NCI-H2196 (cell line): ENCODE measurements at regions not wholly inside any gene's neighbourhood (a gene's known extent, or its start where the extent isn't known, plus 50 kb on each side); places are given as distances from the start of the nearest gene placed in this dataset.
"Not testable (repeated sequence)": the region's sequence is repeated elsewhere in the genome, so short reads cannot be mapped to it uniquely, and the experiment has no call there.

Experiments used
- DNase-seq: peaks from one replicate; lab custom pipeline; 2025; ENCODE audit not compliant: unreplicated experiment; lab: John Stamatoyannopoulos, UW

GRCh38 chr4:159030297-159030696 is 72.6 kb upstream of the RAPGEF2 start:
- not testable (repeated sequence) for DNase-seq

- no peak for DNase-seq
These were observed 67.3 kb upstream of the RAPGEF2 start for GRCh38 chr4:159035570-159035969.

GRCh38 chr4:159038536-159038935 is 64.3 kb upstream of the RAPGEF2 start:
- no peak for DNase-seq

DNA sequence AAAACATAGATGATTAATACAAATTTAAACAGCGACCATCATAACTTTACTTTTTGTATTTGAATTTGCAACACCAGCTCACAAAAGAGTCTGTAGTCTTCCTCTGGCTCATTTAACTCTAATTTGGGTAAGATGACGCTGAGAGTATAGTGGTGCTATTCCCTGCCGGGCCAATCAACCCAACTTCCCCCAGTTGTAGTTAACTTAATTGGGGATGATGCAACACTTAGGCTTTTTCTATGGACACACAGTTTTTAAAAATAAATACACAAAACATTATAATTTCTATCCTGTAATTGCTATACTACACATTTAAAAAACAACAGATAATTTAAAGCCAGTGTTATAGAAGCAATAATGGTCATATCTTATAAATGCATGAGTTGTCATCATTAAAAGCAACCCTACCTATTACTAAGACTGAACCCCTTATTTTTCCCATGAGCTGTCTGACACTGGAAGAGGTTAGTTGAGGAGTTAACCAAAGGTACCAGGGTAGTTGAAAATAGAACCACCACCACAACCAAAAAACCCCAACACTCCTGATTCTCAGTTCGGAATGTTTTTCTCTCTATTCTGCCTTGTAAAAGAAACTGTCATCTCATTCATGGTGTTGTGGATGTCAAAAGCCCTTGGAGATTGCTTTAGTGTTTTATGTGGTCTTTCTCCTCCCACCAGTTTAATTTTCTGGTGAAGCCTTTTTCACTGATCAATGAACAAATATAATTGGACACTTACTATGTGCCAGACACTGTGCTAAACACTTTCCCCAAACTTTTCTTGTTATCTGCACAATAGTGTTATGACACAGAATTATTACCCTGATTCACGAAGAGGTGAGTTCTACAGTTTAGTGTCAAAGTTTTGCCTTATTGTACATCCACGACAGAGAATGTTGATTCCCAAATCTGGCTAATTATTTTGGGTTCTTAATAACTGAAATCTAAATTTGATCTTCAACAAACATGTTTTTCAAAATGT is 61.5 kb upstream of the RAPGEF2 start:
- no peak for DNase-seq

DNA sequence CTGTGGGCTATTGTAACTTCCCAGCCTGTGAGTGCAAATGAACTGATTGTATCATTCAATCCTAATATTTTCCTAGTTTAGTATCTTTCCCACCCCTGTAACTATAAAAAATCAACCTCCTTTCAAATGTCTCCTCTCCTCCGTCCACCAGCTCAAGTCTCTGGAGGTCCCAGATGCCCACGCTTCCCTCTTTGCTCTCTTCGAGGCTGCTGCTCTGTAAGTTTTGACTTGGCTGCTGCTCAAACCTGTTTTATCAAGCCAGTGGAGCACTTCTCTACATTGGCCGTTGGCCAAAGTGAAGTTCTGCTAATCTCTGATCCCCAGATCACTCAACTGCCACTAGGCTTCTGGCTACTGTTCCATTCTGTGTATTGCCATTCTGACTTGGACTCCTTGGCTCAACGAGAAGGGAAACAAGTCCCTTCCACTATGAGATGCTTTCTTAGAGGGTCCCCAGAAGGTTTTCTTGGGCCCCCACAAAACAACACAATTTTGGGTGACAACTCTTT is 60.7 kb upstream of the RAPGEF2 start:
- DNase-seq = peak; percentile 7

GRCh38 chr4:159042868-159043267 is 60.0 kb upstream of the RAPGEF2 start:
- DNase-seq = no peak

DNA sequence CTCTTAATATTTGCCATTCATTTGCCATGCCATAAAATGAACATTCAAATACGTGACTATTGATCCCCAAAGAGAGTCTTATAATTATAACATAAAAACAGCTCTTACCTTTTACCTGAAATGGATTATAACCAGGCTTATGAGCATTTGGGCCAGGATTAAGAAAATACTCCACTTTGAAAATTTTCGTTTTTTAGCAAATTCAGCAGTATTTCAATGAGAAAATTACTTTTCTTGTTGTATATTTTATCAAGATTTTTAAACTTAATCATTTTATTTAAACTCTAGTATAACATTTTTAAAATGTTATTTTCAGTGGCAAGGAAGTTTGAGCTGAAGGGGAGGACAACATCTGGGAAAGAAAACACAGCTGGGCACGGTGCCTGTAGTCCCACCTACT is 59.0 kb upstream of the RAPGEF2 start:
- no peak for DNase-seq

DNA sequence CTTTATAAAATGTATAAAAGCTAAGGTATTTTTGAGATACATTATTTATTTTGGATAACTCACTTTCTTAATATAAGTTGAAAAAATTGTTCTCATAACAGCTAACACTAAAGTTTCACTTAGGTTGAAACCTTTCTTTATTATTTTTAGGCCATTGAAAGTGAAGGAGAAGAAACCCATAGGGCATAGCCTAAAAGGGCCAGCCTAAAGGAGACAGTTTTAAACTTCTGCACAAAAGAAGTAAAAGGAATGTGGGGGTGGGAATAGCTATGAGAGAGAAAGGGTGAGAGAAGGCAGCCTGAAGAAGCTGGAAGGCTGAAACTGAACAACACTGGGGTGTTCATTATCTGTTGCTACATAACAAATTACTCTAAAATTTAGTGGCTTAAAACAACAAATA is 57.6 kb upstream of the RAPGEF2 start:
- no peak for DNase-seq

DNA sequence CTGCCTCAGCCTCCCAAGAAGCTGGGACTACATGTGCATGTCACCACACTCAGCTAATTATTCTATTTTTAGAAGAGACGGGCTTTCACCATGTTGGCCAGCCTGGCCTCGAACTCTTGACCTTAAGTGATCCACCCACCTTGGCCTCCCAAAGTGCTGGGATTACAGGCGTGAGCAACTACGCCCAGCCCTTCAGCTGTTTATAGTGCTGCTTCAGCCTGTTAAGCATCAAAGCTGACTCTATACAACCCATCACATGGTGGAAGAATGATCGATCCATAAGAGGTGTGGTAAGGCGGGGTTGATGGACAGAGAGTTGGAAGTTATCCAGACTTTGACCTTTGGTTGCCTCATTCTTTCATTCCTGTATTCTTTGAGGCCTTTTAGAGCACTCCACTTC is 56.2 kb upstream of the RAPGEF2 start:
- no peak for DNase-seq

GRCh38 chr4:159047478-159048165 is 55.3 kb upstream of the RAPGEF2 start:
- DNase-seq = no peak

GRCh38 chr4:159048166-159048886 is 54.6 kb upstream of the RAPGEF2 start:
- DNase-seq = no peak

DNA sequence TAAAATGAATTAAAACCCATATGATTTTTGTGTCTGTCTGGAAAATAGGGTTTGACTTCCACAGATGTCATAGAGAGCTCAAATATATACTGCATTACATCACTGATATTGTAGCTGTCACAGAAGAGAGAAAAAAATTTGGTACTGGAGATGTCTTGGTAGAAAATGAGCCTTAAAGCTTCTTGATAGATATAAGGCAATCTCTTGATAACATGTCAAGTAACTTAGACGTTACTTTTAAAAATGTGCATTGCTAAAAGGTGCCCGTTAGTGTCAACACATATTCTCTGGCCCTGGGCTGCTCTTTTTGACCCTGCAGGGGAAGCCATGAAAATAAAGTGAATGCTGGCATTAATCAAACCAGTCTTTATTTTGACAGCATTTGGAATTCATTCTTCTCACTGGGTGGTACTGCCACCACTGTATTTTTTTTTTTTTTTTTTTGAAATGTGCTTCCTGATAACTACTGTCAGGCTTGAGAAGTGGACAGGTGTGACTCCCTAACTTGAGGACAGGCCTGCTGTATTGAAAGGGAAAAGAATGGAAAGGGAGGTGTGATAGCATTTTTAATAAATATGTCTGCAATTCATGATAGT is 53.0 kb upstream of the RAPGEF2 start:
- DNase-seq = no peak

GRCh38 chr4:159051245-159052071 is 51.4 kb upstream of the RAPGEF2 start:
- DNase-seq = no peak

DNA sequence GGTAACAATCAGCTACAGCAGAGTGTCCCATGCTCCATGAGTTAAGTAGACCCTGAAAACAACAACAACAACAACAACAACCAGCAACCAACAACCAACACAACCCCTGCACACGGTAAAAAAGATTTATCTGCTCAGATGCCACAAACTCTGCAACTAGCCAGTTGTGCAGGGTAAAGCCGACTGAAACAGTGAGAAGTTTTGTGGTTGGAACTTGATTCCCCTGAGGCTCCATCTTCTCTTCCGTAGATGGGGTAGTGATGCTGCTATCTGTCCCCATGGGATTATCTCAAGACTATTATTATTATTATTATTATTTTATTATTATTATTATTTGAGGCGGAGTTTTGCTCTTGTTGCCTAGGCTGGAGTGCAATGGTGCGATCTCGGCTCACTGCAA is 50.6 kb upstream of the RAPGEF2 start:
- no peak for DNase-seq
